ENCODE measurements at regions not wholly inside any gene's neighbourhood (a gene's known extent, or its start where the extent isn't known, plus 50 kb on each side); places are given as distances from the start of the nearest gene placed in this dataset.

- TF ChIP-seq EZH2 (IDR thresholded peaks at IDR 0.05; ENCODE audit: borderline replicate concordance, low read length) (no peak), CTCF (IDR thresholded peaks at IDR 0.05; ENCODE audit: low read length) (no peak)
Measured at GRCh38 chr7:114225784-114226183, 188.8 kb upstream of the FOXP2 start.
